Transverse colon (tissue), 4 donors: ENCODE measurements at regions not wholly inside any gene's neighbourhood (a gene's known extent, or its start where the extent isn't known, plus 50 kb on each side); places are given as distances from the start of the nearest gene placed in this dataset.

ENCODE experiments used
- DNase-seq: peaks from one replicate; pipeline ENCODE4 v3.0.0-alpha.2; 2019
- H3K27ac ChIP-seq, 4 donors: fragments of 200-600 bp; sonication (generic); 2 replicates each; pipeline ENCODE4 v1.5.1; 2016 to 2018; ENCODE audit warnings: inconsistent platforms in 4 of 4
- H3K27me3 ChIP-seq: fragments of 200-600 bp; sonication (generic); 2 replicates; pipeline ENCODE4 v1.5.1; 2017; ENCODE audit warnings: inconsistent platforms
- H3K36me3 ChIP-seq, 4 donors: fragments of 200-600 bp; sonication (generic); 2 replicates each; pipeline ENCODE4 v1.5.1; 2017 to 2019; ENCODE audit warnings: inconsistent platforms in 4 of 4
- H3K4me1 ChIP-seq, 4 donors: fragments of 200-600 bp; sonication (generic); 2 replicates each; pipeline ENCODE4 v1.5.1; 2017 to 2020; ENCODE audit warnings: inconsistent platforms in 4 of 4
- H3K4me3 ChIP-seq, 4 donors: fragments of 200-600 bp; sonication (generic); 1 replicate in 1 of 4; 2 replicates in 3 of 4; pipeline versions ENCODE4 v1.5.1 to v1.6.1; 2017 to 2019; ENCODE audit warnings: inconsistent platforms in 4 of 4
- H3K9me3 ChIP-seq, 2 donors: fragments of 200-600 bp; sonication (generic); 2 replicates each; pipeline ENCODE4 v1.5.1; 2017 to 2019; ENCODE audit warnings: inconsistent platforms in 2 of 2
- CTCF ChIP-seq, 5 experiments: fragments of 200-600 bp in 3 of 5; fragments of 450-650 bp in 2 of 5; sonication (generic) in 3 of 5; IDR thresholded peaks; 1 replicate in 2 of 5; 2 replicates in 3 of 5; pipeline ENCODE4 v1.5.1; 2016 to 2017; ENCODE audit warnings: antibody characterized with exemption in 5 of 5, inconsistent platforms in 3 of 5, mild to moderate bottlenecking in 2 of 5, moderate library complexity in 1 of 5
- EP300 ChIP-seq: sonication (generic); formaldehyde crosslinking; IDR thresholded peaks from one replicate; pipeline ENCODE4 v1.6.1; 2017; ENCODE audit warnings: antibody characterized with exemption, low read depth
- POLR2A ChIP-seq: fragments of 450-650 bp; IDR thresholded peaks from one replicate; pipeline ENCODE4 v1.6.1; 2016; ENCODE audit warnings: antibody characterized with exemption, mild to moderate bottlenecking, moderate library complexity
- POLR2AphosphoS5 ChIP-seq, 3 donors: sonication (generic); formaldehyde crosslinking; IDR thresholded peaks; one replicate each; pipeline ENCODE4 v1.6.1; 2016; ENCODE audit warnings: antibody characterized with exemption in 3 of 3
- WGBS, 2 donors: methylation state at CpG; one replicate each; pipeline ENCODE4 v1.1.5; 2018; ENCODE audit warnings: low coverage in 1 of 2; 5-methylcytosine and 5-hydroxymethylcytosine counted together
- in situ Hi-C, 4 donors: fragments of 200-750 bp; cut with MboI; loops; one replicate each; pipeline versions ENCODE4 v1.15.0 to v1.15.1; 2017; ENCODE audit warnings: low sequenced_read_pairs in 3 of 4, low pct_ligation_motif_present in 1 of 4, low pct_unique_long_range_greater_than_20kb in 1 of 4
- intact Hi-C: fragments of 100-400 bp; cut with DNase I; formaldehyde crosslinking; loops from one replicate; pipeline ENCODE4 v1.15.1; 2023; ENCODE audit warnings: low total_unique reads

- no peak for DNase-seq
- TF ChIP-seq POLR2AphosphoS5 (IDR thresholded peaks at IDR 0.05) (no peak), POLR2A (no peak), EP300 (no peak), CTCF (IDR thresholded peaks at IDR 0.05) (no peak)
- intact Hi-C loops (no loop called here), in situ Hi-C loops (no loop called here)
- WGBS, 2 donors: 46 to 50% methylated on average over 1 to 3 of the region's 3 CpGs
- Histone ChIP-seq H3K4me3 (no peak overlapping the region), H3K27ac (no peak overlapping the region), H3K4me1 (no peaks in the 10 kb centered on the region), H3K9me3 (no peaks in the 10 kb centered on the region), H3K36me3 (no peaks in the 10 kb centered on the region), H3K27me3 (no peaks in the 10 kb centered on the region)
Measured at GRCh38 chr2:142778289-142778688, 99.2 kb upstream of the KYNU start.

- WGBS, 2 donors: 42 to 54% methylated on average over 2 of the region's 2 CpGs
Measured at GRCh38 chr2:142777742-142778141, 99.7 kb upstream of the KYNU start.

GRCh38 chr2:142769761-142770160 is 107.7 kb upstream of the KYNU start:
- H3K27ac ChIP-seq: no peak overlapping the region
- no peaks in the 10 kb centered on the region for H3K4me1 ChIP-seq
- no peak overlapping the region for H3K4me3 ChIP-seq
- no peaks in the 10 kb centered on the region for H3K36me3 ChIP-seq
- WGBS, 2 donors: 80% methylated on average over 1 of the region's 1 CpG; no CpG with 5 or more reads in 1 of the 2 donors
- no peaks in the 10 kb centered on the region for H3K27me3 ChIP-seq
- DNase-seq: no peak
- in situ Hi-C loops: no loop called here
- no peaks in the 10 kb centered on the region for H3K9me3 ChIP-seq
- intact Hi-C loops: no loop called here
- TF ChIP-seq EP300: no peak
- TF ChIP-seq CTCF (IDR thresholded peaks at IDR 0.05): no peak
- TF ChIP-seq POLR2AphosphoS5 (IDR thresholded peaks at IDR 0.05): no peak
- no peak for TF ChIP-seq POLR2A

More at GRCh38 chr2:142777742-142778141, 99.7 kb upstream of the KYNU start:
- DNase-seq: no peak
- intact Hi-C loops: no loop called here
- Histone ChIP-seq H3K36me3 (no peaks in the 10 kb centered on the region), H3K27ac (no peak overlapping the region), H3K27me3 (no peaks in the 10 kb centered on the region), H3K4me3 (no peak overlapping the region), H3K9me3 (no peaks in the 10 kb centered on the region), H3K4me1 (no peaks in the 10 kb centered on the region)
- TF ChIP-seq CTCF (IDR thresholded peaks at IDR 0.05) (no peak), EP300 (no peak), POLR2A (no peak), POLR2AphosphoS5 (IDR thresholded peaks at IDR 0.05) (no peak)
- in situ Hi-C loops: no loop called here

GRCh38 chr2:142767847-142768246 is 109.6 kb upstream of the KYNU start:
- Histone ChIP-seq H3K4me1 (no peaks in the 10 kb centered on the region), H3K9me3 (no peaks in the 10 kb centered on the region), H3K27ac (no peak overlapping the region), H3K27me3 (no peaks in the 10 kb centered on the region), H3K4me3 (no peak overlapping the region), H3K36me3 (no peaks in the 10 kb centered on the region)
- TF ChIP-seq EP300 (no peak), POLR2A (no peak), POLR2AphosphoS5 (IDR thresholded peaks at IDR 0.05) (no peak), CTCF (IDR thresholded peaks at IDR 0.05) (no peak)
- in situ Hi-C loops: no loop called here
- intact Hi-C loops: no loop called here
- no peak for DNase-seq
